Osteoblast (primary cell): ENCODE measurements at regions not wholly inside any gene's neighbourhood (a gene's known extent, or its start where the extent isn't known, plus 50 kb on each side); places are given as distances from the start of the nearest gene placed in this dataset.
"Not testable (repeated sequence)": the region's sequence is repeated elsewhere in the genome, so short reads cannot be mapped to it uniquely, and the experiment has no call there.

Source experiments
- DNase-seq: peaks from one replicate; pipeline ENCODE4 v3.0.0; 2011; ENCODE audit warnings: low spot score, mixed read lengths; ENCODE audit not compliant: insufficient read length; ENCODE audit errors: missing footprints
- H2AFZ ChIP-seq: 2 replicates; pipeline ENCODE4 v1.6.0; 2011; ENCODE audit warnings: mild to moderate bottlenecking, low read length
- H3K27ac ChIP-seq: 2 replicates; pipeline ENCODE4 v1.5.1; 2011; ENCODE audit warnings: mild to moderate bottlenecking, low read depth, low read length, moderate library complexity
- H3K27me3 ChIP-seq: 2 replicates; pipeline ENCODE4 v1.6.0; 2012; ENCODE audit warnings: mild to moderate bottlenecking, control low read depth, inconsistent platforms, low read length, moderate library complexity; ENCODE audit not compliant: insufficient read depth
- H3K36me3 ChIP-seq: 2 replicates; pipeline ENCODE4 v1.5.1; 2011; ENCODE audit warnings: mild to moderate bottlenecking, low read length, control low read depth, moderate library complexity; ENCODE audit not compliant: insufficient read depth
- H3K4me1 ChIP-seq: 2 replicates; pipeline ENCODE4 v1.5.1; 2011; ENCODE audit warnings: mild to moderate bottlenecking, low read length, control low read depth, moderate library complexity; ENCODE audit not compliant: insufficient read depth
- H3K4me2 ChIP-seq: 2 replicates; pipeline ENCODE4 v1.6.0; 2011; ENCODE audit warnings: mild to moderate bottlenecking, low read length; ENCODE audit not compliant: insufficient read depth
- H3K4me3 ChIP-seq: fragments of 200-600 bp; sonication (generic); 3 replicates; pipeline ENCODE4 v1.5.1; 2012; ENCODE audit warnings: mild to moderate bottlenecking, low read length, inconsistent platforms; ENCODE audit not compliant: insufficient read depth
- H3K79me2 ChIP-seq: 2 replicates; pipeline ENCODE4 v1.6.0; 2012; ENCODE audit warnings: mild to moderate bottlenecking, low read length, control low read depth, inconsistent platforms; ENCODE audit not compliant: insufficient read depth
- H3K9me3 ChIP-seq: 2 replicates; pipeline ENCODE4 v1.5.1; 2011; ENCODE audit warnings: low read depth, low read length, control low read depth
- H4K20me1 ChIP-seq: 2 replicates; pipeline ENCODE4 v1.6.0; 2012; ENCODE audit warnings: mild to moderate bottlenecking, low read length, control low read depth; ENCODE audit not compliant: insufficient read depth
- TF ChIP-seq, protein P1 (sequence below): IDR thresholded peaks from 2 replicates; pipeline ENCODE4 v1.5.1; 2011; ENCODE audit warnings: mild to moderate bottlenecking, low read depth, low read length, moderate library complexity; ENCODE audit errors: extremely low read depth

DNA sequence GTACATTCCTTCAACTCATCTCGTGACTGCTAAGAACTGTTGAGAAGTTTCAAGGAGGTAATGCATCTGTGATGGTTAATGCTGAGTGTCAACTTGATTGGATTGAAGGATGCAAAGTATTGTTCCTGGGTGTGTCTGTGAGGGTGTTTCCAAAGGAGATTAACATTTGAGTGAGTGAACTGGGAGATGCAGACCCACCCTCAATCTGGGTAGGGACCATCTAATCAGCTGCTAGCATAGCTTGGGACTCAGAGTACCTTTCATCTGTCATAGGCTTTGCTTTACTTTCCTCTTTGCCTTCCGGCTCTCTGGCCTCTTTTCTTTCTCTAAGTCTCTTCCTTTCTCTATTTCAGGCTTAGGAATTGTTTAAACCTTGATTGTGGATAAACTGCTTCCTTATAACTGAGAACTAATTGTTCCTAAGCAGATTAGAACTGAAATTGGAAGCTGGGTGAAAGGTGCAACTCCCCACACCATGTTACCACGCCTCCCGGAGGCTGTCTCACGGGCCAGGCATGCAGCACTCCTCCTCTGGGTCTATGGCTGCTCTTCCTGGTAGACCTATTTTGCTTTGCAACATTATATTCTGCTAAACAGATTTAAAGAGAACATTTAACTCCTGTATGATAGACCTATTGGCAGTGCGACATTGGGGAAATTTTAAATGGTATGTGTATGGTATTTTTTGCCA is 298.2 kb downstream of the CCSER2 start:
- TF ChIP-seq, protein P1, sequence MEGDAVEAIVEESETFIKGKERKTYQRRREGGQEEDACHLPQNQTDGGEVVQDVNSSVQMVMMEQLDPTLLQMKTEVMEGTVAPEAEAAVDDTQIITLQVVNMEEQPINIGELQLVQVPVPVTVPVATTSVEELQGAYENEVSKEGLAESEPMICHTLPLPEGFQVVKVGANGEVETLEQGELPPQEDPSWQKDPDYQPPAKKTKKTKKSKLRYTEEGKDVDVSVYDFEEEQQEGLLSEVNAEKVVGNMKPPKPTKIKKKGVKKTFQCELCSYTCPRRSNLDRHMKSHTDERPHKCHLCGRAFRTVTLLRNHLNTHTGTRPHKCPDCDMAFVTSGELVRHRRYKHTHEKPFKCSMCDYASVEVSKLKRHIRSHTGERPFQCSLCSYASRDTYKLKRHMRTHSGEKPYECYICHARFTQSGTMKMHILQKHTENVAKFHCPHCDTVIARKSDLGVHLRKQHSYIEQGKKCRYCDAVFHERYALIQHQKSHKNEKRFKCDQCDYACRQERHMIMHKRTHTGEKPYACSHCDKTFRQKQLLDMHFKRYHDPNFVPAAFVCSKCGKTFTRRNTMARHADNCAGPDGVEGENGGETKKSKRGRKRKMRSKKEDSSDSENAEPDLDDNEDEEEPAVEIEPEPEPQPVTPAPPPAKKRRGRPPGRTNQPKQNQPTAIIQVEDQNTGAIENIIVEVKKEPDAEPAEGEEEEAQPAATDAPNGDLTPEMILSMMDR, result no peak
- H3K36me3 ChIP-seq, result no peaks in the 10 kb centered on the region
- no peak overlapping the region for H3K4me2 ChIP-seq
- no peaks in the 10 kb centered on the region for H3K27me3 ChIP-seq
- H2AFZ ChIP-seq, result no peak overlapping the region
- H3K4me1 ChIP-seq, result no peaks in the 10 kb centered on the region
- H3K27ac ChIP-seq, result no peak overlapping the region
- H3K4me3 ChIP-seq, result no peak overlapping the region
- no peaks in the 10 kb centered on the region for H3K79me2 ChIP-seq
- no peak for DNase-seq
- no peaks in the 10 kb centered on the region for H3K9me3 ChIP-seq
- H4K20me1 ChIP-seq, result no peaks in the 10 kb centered on the region

DNA sequence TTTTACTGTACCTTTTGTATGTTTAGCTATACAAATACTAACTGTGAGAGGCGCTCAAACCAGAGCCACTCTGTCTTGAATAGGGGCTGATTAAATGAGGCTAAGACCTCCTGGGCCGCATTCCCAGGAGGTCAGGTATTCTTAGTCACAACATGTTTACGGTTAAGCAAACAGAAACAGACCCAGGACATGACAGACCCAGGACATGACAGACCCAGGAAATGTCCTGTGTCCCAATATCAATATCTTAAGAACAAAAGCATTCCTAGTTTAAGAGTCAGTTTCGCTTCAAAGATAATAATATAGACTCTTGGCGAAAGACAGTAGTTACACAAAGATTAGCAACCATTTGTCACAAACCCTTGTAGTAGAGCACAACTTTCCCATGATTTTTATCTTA is 304.5 kb downstream of the CCSER2 start:
- H4K20me1 ChIP-seq, result no peaks in the 10 kb centered on the region
- no peaks in the 10 kb centered on the region for H3K9me3 ChIP-seq
- H3K79me2 ChIP-seq, result no peaks in the 10 kb centered on the region
- no peak for DNase-seq
- no peaks in the 10 kb centered on the region for H3K36me3 ChIP-seq
- TF ChIP-seq, protein P1, result no peak
- H3K4me3 ChIP-seq, result no peak overlapping the region
- H3K4me1 ChIP-seq, result no peaks in the 10 kb centered on the region
- H2AFZ ChIP-seq, result no peak overlapping the region
- H3K4me2 ChIP-seq, result no peak overlapping the region
- no peak overlapping the region for H3K27ac ChIP-seq
- H3K27me3 ChIP-seq, result no peaks in the 10 kb centered on the region

DNA sequence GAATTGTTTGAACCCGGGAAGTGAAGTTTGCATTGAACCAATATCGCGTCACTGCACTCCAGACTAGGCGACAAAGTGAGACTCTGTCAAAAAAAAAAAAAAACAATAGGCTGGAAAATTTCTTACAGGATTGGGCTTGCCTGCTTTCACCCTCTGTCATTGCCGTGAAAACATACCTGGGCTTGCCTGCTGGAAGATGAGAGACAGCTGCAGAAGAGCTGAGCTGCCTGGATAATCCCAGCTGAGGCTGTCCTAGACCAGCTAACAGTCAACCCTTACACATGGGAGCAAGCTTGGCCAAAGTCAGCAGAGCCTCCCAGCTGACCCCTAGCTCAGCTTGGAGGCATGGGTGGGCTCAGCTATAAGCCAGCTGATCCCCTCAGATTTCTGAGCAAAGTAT is 306.2 kb downstream of the CCSER2 start:
- no peaks in the 10 kb centered on the region for H3K36me3 ChIP-seq
- no peak overlapping the region for H3K4me2 ChIP-seq
- TF ChIP-seq, protein P1, result no peak
- H4K20me1 ChIP-seq, result no peaks in the 10 kb centered on the region
- H2AFZ ChIP-seq, result no peak overlapping the region
- no peak for DNase-seq
- H3K9me3 ChIP-seq, result no peaks in the 10 kb centered on the region
- no peak overlapping the region for H3K4me3 ChIP-seq
- H3K79me2 ChIP-seq, result no peaks in the 10 kb centered on the region
- H3K27me3 ChIP-seq, result no peaks in the 10 kb centered on the region
- no peak overlapping the region for H3K27ac ChIP-seq
- no peaks in the 10 kb centered on the region for H3K4me1 ChIP-seq

DNA sequence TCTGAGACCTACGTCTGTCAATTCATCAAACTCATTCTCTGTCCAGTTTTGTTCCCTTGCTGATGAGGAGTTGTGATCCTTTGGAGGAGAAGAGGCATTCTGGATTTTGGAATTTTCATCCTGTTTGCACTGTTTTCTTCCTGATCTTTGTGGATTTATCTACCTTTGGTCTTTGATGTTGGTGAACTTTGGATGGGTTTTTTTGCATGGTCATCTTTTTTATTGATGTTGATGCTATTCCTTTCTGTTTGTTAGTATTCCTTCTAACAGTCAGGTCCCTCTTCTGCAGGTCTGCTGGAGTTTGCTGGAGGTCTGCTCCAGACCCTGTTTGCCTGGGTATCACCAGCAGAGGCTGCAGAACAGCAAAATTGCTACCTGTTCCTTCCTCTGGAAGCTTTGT is 322.2 kb downstream of the CCSER2 start:
- H3K27me3 ChIP-seq, DNase-seq, H2AFZ ChIP-seq, H3K4me3 ChIP-seq, H3K4me2 ChIP-seq, H3K9me3 ChIP-seq, H3K36me3 ChIP-seq, H3K27ac ChIP-seq, H3K79me2 ChIP-seq, H3K4me1 ChIP-seq, H4K20me1 ChIP-seq: not testable (repeated sequence)
